ENCODE measurements at regions not wholly inside any gene's neighbourhood (a gene's known extent, or its start where the extent isn't known, plus 50 kb on each side); places are given as distances from the start of the nearest gene placed in this dataset.

DNA sequence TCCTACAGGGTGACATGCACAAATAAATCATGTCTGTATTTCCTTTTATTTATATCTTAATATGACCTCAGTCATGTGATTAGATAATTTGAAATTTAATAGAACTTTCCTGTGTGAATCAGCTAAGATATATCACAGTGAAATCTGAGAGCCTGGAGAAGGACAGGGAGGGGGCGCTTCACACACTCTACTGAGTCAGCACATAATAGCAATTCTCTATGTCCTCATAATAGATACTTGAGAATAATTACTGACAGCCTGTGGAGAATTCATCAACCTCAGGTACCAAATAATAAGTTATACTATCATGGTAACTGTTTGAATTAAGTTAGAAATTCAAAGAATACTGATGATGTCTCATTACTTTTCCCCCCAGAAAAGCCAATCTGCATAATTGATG is 98.0 kb upstream of the SLC10A2 start:
- Histone ChIP-seq H3K36me3 (ENCODE audit: insufficient read depth, low read length) (no peaks in the 10 kb centered on the region), H3K9me3 (ENCODE audit: low read depth, low read length) (peaks cover 4% of the 10 kb centered on the region), H4K20me1 (ENCODE audit: insufficient read depth, low read length) (no peaks in the 10 kb centered on the region), H2AFZ (ENCODE audit: low read length) (no peak overlapping the region), H3K4me1 (ENCODE audit: insufficient read depth, low read length) (no peaks in the 10 kb centered on the region), H3K4me3 (ENCODE audit: insufficient read depth, low read length) (no peak overlapping the region), H3K27ac (ENCODE audit: low read depth, low read length) (no peak overlapping the region), H3K27me3 (ENCODE audit: insufficient read depth, low read length) (no peaks in the 10 kb centered on the region), H3K4me2 (ENCODE audit: insufficient read depth, low read length) (no peak overlapping the region), H3K79me2 (ENCODE audit: insufficient read depth, low read length) (no peaks in the 10 kb centered on the region)
- TF ChIP-seq, protein P1, sequence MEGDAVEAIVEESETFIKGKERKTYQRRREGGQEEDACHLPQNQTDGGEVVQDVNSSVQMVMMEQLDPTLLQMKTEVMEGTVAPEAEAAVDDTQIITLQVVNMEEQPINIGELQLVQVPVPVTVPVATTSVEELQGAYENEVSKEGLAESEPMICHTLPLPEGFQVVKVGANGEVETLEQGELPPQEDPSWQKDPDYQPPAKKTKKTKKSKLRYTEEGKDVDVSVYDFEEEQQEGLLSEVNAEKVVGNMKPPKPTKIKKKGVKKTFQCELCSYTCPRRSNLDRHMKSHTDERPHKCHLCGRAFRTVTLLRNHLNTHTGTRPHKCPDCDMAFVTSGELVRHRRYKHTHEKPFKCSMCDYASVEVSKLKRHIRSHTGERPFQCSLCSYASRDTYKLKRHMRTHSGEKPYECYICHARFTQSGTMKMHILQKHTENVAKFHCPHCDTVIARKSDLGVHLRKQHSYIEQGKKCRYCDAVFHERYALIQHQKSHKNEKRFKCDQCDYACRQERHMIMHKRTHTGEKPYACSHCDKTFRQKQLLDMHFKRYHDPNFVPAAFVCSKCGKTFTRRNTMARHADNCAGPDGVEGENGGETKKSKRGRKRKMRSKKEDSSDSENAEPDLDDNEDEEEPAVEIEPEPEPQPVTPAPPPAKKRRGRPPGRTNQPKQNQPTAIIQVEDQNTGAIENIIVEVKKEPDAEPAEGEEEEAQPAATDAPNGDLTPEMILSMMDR (IDR thresholded peaks at IDR 0.05; ENCODE audit: extremely low read depth, low read depth, low read length): no peak
- DNase-seq (ENCODE audit: insufficient read length, low spot score, missing footprints): no peak

DNA sequence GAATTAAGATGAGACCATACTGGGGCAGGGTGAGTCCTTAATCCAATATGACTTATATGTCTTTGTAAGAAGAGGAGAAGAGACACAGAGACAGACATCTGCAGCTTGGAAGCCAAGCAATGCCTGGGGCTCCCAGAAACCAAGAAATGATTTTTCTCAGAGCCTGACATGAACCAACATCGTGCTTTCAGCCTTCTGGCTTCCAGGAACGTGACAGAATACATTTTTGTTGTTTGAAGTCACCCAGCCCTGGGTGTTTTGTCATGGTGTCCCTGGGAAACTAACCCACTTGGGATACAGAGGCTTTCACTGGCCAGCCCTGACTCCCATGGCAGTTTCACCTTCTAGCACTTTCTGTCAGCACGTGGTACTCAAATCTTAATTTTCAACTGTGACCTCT is 95.3 kb upstream of the SLC10A2 start:
- no peak overlapping the region for H3K27ac ChIP-seq (ENCODE audit: low read depth, low read length)
- H3K4me2 ChIP-seq (ENCODE audit: insufficient read depth, low read length): no peak overlapping the region
- peaks cover 4% of the 10 kb centered on the region for H3K9me3 ChIP-seq (ENCODE audit: low read depth, low read length)
- TF ChIP-seq, protein P1 (IDR thresholded peaks at IDR 0.05; ENCODE audit: extremely low read depth, low read depth, low read length): no peak
- H4K20me1 ChIP-seq (ENCODE audit: insufficient read depth, low read length): no peaks in the 10 kb centered on the region
- no peaks in the 10 kb centered on the region for H3K27me3 ChIP-seq (ENCODE audit: insufficient read depth, low read length)
- no peak overlapping the region for H3K4me3 ChIP-seq (ENCODE audit: insufficient read depth, low read length)
- no peaks in the 10 kb centered on the region for H3K36me3 ChIP-seq (ENCODE audit: insufficient read depth, low read length)
- H3K4me1 ChIP-seq (ENCODE audit: insufficient read depth, low read length): no peaks in the 10 kb centered on the region
- no peak for DNase-seq (ENCODE audit: insufficient read length, low spot score, missing footprints)
- no peaks in the 10 kb centered on the region for H3K79me2 ChIP-seq (ENCODE audit: insufficient read depth, low read length)
- H2AFZ ChIP-seq (ENCODE audit: low read length): no peak overlapping the region

GRCh38 chr13:103157434-103158145 is 91.4 kb upstream of the SLC10A2 start:
- DNase-seq (ENCODE audit: insufficient read length, low spot score, missing footprints): no peak
- H3K4me3 ChIP-seq (ENCODE audit: insufficient read depth, low read length): no peak overlapping the region
- H3K4me2 ChIP-seq (ENCODE audit: insufficient read depth, low read length): no peak overlapping the region
- no peaks in the 10 kb centered on the region for H3K79me2 ChIP-seq (ENCODE audit: insufficient read depth, low read length)
- no peak overlapping the region for H2AFZ ChIP-seq (ENCODE audit: low read length)
- H3K4me1 ChIP-seq (ENCODE audit: insufficient read depth, low read length): no peaks in the 10 kb centered on the region
- H3K36me3 ChIP-seq (ENCODE audit: insufficient read depth, low read length): no peaks in the 10 kb centered on the region
- H4K20me1 ChIP-seq (ENCODE audit: insufficient read depth, low read length): no peaks in the 10 kb centered on the region
- no peak overlapping the region for H3K27ac ChIP-seq (ENCODE audit: low read depth, low read length)
- no peaks in the 10 kb centered on the region for H3K27me3 ChIP-seq (ENCODE audit: insufficient read depth, low read length)
- H3K9me3 ChIP-seq (ENCODE audit: low read depth, low read length): no peaks in the 10 kb centered on the region
- TF ChIP-seq, protein P1 (IDR thresholded peaks at IDR 0.05; ENCODE audit: extremely low read depth, low read depth, low read length): no peak

- TF ChIP-seq, protein P1 (IDR thresholded peaks at IDR 0.05; ENCODE audit: extremely low read depth, low read depth, low read length): no peak
- no peaks in the 10 kb centered on the region for H3K36me3 ChIP-seq (ENCODE audit: insufficient read depth, low read length)
- no peaks in the 10 kb centered on the region for H3K9me3 ChIP-seq (ENCODE audit: low read depth, low read length)
- no peaks in the 10 kb centered on the region for H4K20me1 ChIP-seq (ENCODE audit: insufficient read depth, low read length)
- no peak overlapping the region for H3K4me3 ChIP-seq (ENCODE audit: insufficient read depth, low read length)
- H3K27me3 ChIP-seq (ENCODE audit: insufficient read depth, low read length): no peaks in the 10 kb centered on the region
- H3K79me2 ChIP-seq (ENCODE audit: insufficient read depth, low read length): no peaks in the 10 kb centered on the region
- no peak for DNase-seq (ENCODE audit: insufficient read length, low spot score, missing footprints)
- H3K4me1 ChIP-seq (ENCODE audit: insufficient read depth, low read length): no peaks in the 10 kb centered on the region
- H2AFZ ChIP-seq (ENCODE audit: low read length): no peak overlapping the region
- H3K27ac ChIP-seq (ENCODE audit: low read depth, low read length): no peak overlapping the region
- no peak overlapping the region for H3K4me2 ChIP-seq (ENCODE audit: insufficient read depth, low read length)
Observed at GRCh38 chr13:103157016-103157415, 90.8 kb upstream of the SLC10A2 start.

Data from osteoblast (primary cell).